ENCODE measurements at regions not wholly inside any gene's neighbourhood (a gene's known extent, or its start where the extent isn't known, plus 50 kb on each side); places are given as distances from the start of the nearest gene placed in this dataset.
A peak's percentile ranks its signal among the peaks of the same experiment; 100 is the strongest.
"Not testable (repeated sequence)": the region's sequence is repeated elsewhere in the genome, so short reads cannot be mapped to it uniquely, and the experiment has no call there.

- DNase-seq: no peak
Measured at GRCh38 chr12:66776974-66777373, 98.1 kb upstream of the GRIP1 start.

GRCh38 chr12:66779466-66779865, 100.6 kb upstream of the GRIP1 start:
- DNase-seq: no peak

- no peak for DNase-seq
Measured at GRCh38 chr12:66786531-66787308, 107.8 kb upstream of the GRIP1 start.

- no peak for DNase-seq
Measured at GRCh38 chr12:66799551-66799950, 120.7 kb upstream of the GRIP1 start.

GRCh38 chr12:66800046-66800445, 121.2 kb upstream of the GRIP1 start:
- no peak for DNase-seq

GRCh38 chr12:66803930-66804329, 125.1 kb upstream of the GRIP1 start:
- no peak for DNase-seq

GRCh38 chr12:66804563-66804974, 125.7 kb upstream of the GRIP1 start:
- DNase-seq: no peak

- DNase-seq: no peak
Measured at GRCh38 chr12:66808606-66809005, 129.7 kb upstream of the GRIP1 start.

- DNase-seq: no peak
Measured at GRCh38 chr12:66813137-66813892, 134.4 kb upstream of the GRIP1 start.

- no peak for DNase-seq
Measured at GRCh38 chr12:66819587-66819986, 140.7 kb upstream of the GRIP1 start.

GRCh38 chr12:66822961-66823360, 144.1 kb upstream of the GRIP1 start:
- no peak for DNase-seq

- DNase-seq: no peak
Measured at GRCh38 chr12:66823857-66824570, 145.1 kb upstream of the GRIP1 start.

- not testable (repeated sequence) for DNase-seq
Measured at GRCh38 chr12:66825921-66826320, 147.0 kb upstream of the GRIP1 start.

GRCh38 chr12:66829660-66830325, 150.9 kb upstream of the GRIP1 start:
- no peak for DNase-seq

- DNase-seq: no peak
Measured at GRCh38 chr12:66831495-66831894, 152.6 kb upstream of the GRIP1 start.

GRCh38 chr12:66832997-66833396, 154.1 kb upstream of the GRIP1 start:
- DNase-seq: no peak

GRCh38 chr12:66836623-66837310, 157.9 kb upstream of the GRIP1 start:
- DNase-seq: no peak

GRCh38 chr12:66837311-66837627, 158.4 kb upstream of the GRIP1 start:
- no peak for DNase-seq

GRCh38 chr12:66838366-66838765, 159.5 kb upstream of the GRIP1 start:
- DNase-seq: no peak

- DNase-seq: no peak
Measured at GRCh38 chr12:66848967-66849366, 170.1 kb upstream of the GRIP1 start.

- DNase-seq: peak in 1 of 2 donors; percentile 50
Measured at GRCh38 chr12:66851134-66851533, 172.3 kb upstream of the GRIP1 start.

- no peak for DNase-seq
Measured at GRCh38 chr12:66852091-66852490, 173.2 kb upstream of the GRIP1 start.

- DNase-seq: no peak
Measured at GRCh38 chr12:66852765-66853164, 173.9 kb upstream of the GRIP1 start.

Measured in bone marrow (tissue), 2 donors.